ENCODE measurements at regions not wholly inside any gene's neighbourhood (a gene's known extent, or its start where the extent isn't known, plus 50 kb on each side); places are given as distances from the start of the nearest gene placed in this dataset.
"Not testable (repeated sequence)": the region's sequence is repeated elsewhere in the genome, so short reads cannot be mapped to it uniquely, and the experiment has no call there.

DNA sequence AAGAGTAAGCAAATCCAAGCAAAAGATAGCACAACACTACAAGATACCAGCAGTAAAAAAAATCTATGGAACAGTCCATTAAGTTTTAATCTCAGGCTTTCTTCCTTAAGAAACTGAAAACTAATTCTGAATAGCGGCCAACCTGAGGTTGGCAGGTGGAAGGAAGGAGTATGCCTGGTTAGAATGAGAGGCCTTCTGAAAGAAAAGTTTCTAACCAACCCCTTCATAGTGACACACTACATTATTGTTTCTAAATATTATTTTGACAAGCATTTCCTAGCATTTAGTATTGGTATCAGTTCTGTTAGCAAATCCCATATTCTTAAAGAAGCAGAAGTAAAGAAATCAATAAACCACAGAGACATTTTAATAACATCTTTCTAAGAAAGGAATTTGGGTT, 205.7 kb upstream of the PTBP2 start:
- no peaks in the 10 kb centered on the region for H3K27me3 Mint-ChIP-seq

DNA sequence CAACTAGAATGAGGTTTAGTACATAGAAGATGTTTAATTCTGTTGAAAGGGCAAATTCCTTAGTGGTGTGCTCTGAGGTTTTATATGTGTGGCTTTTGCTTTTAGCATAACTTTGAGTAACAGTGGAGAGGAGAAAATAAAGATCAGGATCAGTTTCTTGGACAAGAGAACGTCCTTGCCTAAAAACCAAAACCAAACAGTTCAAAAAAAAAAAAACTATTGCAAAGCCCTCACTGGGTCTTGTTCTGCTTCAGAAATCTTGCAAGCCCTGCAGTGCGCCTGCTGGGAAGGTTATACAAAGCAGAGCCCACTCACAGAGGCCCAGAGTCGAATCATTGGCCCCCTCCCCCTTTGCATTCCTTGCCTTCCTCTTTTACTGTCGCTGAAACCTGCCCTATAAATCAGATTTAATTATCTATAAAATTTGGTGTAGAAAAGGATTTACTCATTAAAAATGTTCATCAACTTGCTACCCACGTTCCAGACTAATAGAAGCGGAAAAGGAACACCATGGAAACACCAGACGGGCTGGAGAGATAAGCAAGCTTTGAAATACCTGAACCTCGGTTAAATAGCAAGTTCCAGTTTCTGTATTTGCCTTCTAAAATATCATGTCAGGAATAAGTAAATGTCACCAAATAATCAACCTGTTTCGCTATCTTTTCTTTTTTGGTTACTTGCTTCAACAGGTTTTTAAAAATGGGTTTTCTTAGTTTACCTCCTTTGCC, 201.6 kb upstream of the PTBP2 start:
- Mint-ChIP-seq H3K36me3 (no peaks in the 10 kb centered on the region), H3K27ac (no peak overlapping the region), H3K4me1 (no peaks in the 10 kb centered on the region), H3K27me3 (no peaks in the 10 kb centered on the region), H3K4me3 (no peak overlapping the region), H3K9me3 (no peaks in the 10 kb centered on the region)

More for the DNA sequence above, 205.7 kb upstream of the PTBP2 start:
- no peaks in the 10 kb centered on the region for H3K4me1 Mint-ChIP-seq
- no peaks in the 10 kb centered on the region for H3K36me3 Mint-ChIP-seq
- H3K4me3 Mint-ChIP-seq = no peak overlapping the region
- no peak overlapping the region for H3K27ac Mint-ChIP-seq
- no peaks in the 10 kb centered on the region for H3K9me3 Mint-ChIP-seq

DNA sequence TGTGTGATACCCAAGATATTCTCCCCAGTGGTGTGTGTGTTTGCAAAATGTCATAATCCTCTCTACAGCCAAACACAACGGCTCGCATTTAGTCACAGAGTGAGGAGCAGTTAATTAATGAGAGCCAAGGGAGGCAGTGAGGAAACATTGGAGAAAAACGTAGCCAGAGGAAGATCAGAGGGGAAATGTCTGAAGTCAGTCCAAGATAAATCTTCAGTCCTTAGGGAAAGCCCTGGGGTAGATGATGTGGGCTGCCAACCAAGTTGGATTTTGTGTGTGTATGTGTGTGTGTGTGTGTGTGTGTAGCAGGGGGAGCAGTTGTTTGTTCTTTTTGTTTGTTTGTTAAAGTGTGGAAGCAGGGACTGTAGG, 201.0 kb upstream of the PTBP2 start:
- Mint-ChIP-seq H3K36me3 (no peaks in the 10 kb centered on the region), H3K27ac (no peak overlapping the region), H3K9me3 (no peaks in the 10 kb centered on the region), H3K27me3 (no peaks in the 10 kb centered on the region), H3K4me3 (no peak overlapping the region), H3K4me1 (no peaks in the 10 kb centered on the region)

DNA sequence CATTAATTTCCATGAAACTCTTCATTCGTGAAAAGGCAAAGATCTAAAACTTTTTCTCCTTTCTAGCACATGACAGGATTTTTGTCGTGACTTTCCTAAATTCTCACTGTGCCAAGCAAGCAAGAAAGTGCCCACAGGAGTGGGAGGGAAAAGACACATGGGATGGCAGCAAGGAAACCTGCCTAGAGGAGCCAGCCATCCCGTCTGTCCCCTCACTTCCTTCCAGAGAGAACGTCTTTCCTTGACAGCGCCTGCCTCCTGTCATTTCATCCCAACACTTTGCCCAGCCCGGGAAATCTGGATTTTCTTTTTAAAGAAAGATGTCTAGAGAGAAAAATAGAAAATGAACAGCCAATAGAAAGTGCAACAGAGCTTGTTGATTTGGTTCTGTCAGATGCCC, 200.6 kb upstream of the PTBP2 start:
- Mint-ChIP-seq H3K27ac (no peak overlapping the region), H3K9me3 (no peaks in the 10 kb centered on the region), H3K27me3 (no peaks in the 10 kb centered on the region), H3K4me3 (no peak overlapping the region), H3K4me1 (no peaks in the 10 kb centered on the region), H3K36me3 (no peaks in the 10 kb centered on the region)

DNA sequence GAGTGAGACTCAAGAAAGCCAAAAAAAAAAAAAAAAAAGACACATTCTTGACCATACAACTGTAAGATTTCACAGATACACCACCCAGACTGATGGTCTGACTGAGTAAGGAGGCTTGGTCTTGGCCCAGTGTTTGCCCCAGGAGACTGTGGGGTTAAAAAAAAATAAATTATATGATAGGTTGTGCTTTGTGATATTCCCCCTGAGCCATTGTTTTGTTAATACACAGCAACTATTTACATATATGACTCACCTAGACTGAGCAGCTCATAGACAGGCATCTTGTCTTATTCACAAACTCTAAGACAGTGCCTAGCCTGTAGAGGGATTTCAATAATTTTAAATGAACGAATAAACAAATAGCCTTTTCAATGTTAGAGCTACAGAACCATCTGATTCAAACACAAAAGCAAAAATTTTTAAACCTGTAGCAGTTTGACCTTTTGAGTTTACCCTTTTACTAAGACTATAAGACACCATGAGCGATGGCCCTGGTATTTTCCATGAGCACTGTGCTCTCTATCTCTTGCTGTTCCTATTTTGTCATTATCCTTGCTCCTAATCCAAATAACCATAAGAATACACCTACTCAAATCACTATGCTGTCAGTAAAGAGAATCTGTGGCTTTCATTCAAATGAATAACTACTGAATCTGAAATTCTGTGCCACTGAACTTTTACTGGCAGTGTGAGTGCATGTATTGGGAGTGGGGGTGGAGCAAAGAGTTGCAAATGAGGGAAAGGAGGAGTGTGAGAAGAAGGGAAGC, 199.4 kb upstream of the PTBP2 start:
- H3K36me3 Mint-ChIP-seq = no peaks in the 10 kb centered on the region
- H3K4me1 Mint-ChIP-seq = no peaks in the 10 kb centered on the region
- H3K27ac Mint-ChIP-seq = no peak overlapping the region
- no peak overlapping the region for H3K4me3 Mint-ChIP-seq
- H3K9me3 Mint-ChIP-seq = peaks cover 7% of the 10 kb centered on the region
- no peaks in the 10 kb centered on the region for H3K27me3 Mint-ChIP-seq

DNA sequence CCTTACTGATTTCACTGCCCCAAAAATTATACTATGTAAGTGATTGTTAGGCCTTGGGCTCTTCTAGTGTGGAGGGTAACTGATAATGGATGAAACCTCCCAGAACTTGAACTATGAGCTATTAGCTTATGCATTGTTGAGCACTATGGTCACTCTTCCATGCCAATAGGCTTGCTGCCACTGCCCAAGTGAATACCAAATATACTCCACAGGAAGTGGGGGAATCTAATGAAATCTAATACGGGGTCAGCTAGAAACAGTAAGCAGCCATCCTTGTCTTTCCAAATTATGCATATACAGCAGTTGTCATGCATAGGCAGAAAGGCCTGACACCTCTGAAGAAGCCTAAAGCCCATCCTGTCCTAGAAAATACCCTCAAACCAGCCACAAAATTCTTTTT, 198.7 kb upstream of the PTBP2 start:
- Mint-ChIP-seq H3K27me3 (no peaks in the 10 kb centered on the region), H3K4me1 (no peaks in the 10 kb centered on the region), H3K27ac (no peak overlapping the region), H3K36me3 (no peaks in the 10 kb centered on the region), H3K4me3 (no peak overlapping the region), H3K9me3 (peaks cover 11% of the 10 kb centered on the region)

DNA sequence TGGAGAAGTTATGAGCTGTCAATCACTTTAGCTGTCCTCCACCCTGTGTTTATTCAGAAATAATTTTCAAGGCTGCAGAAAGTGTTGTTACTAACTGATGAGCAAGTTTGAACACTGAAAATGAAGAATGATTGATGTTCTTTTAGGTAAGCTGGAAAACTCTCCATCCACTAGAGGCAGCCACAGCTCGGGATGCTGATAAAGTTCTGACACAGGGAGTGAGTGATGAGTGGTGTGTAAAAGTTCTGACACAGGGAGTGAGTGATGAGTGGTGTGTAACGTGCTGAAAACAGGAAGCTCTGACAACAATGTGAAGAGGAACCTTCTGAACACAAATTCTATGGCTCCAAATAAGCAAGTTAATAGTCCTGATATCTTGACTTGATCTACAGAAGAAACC, 197.5 kb upstream of the PTBP2 start:
- no peak overlapping the region for H3K27ac Mint-ChIP-seq
- H3K36me3 Mint-ChIP-seq = no peaks in the 10 kb centered on the region
- H3K9me3 Mint-ChIP-seq = peaks cover 21% of the 10 kb centered on the region
- H3K4me3 Mint-ChIP-seq = no peak overlapping the region
- no peaks in the 10 kb centered on the region for H3K27me3 Mint-ChIP-seq
- no peaks in the 10 kb centered on the region for H3K4me1 Mint-ChIP-seq

DNA sequence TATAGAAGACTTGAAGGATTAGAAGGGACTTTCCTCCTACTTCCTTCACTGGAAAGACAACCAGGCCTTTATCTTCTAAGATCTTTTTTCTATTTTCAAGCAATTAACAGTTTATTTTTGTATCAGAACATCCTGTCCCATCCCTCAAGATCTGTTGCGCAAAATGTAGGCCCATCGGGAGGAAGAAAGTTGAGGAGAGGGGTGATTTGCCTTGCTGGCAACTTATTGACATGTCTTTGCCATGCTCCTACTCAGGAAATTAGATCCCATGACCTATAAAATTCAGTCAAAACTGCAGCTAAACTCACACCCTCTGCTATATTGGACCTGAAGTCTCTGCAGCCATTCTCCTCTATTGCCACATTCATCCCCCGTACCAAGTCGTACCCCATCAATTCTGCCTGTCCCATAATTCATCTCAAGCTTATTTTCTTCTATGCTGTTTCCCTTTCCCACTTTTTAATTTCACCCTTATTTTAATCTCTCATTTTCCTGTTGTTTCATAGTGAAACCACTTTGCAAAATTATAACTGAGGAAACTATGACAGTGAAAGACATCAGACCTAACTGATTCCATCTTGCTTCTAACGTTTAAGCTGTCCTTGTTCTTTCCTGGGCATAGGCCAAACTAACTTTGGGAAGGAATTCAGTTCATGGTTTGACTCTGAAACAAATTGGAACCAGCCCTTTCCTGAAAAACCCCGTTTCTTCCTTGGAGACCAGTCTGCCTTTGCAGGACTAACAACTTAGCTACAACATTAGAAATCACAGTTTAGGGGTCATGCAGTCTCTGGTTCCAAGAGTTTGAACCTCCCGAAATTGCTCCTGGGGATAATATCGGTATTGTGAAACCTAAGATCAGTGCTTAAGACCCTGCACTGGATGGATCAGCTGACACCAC, 195.7 kb upstream of the PTBP2 start:
- Mint-ChIP-seq H3K27ac (no peak overlapping the region), H3K36me3 (no peaks in the 10 kb centered on the region), H3K4me3 (no peak overlapping the region), H3K4me1 (no peaks in the 10 kb centered on the region), H3K27me3 (no peaks in the 10 kb centered on the region), H3K9me3 (peaks cover 22% of the 10 kb centered on the region)

DNA sequence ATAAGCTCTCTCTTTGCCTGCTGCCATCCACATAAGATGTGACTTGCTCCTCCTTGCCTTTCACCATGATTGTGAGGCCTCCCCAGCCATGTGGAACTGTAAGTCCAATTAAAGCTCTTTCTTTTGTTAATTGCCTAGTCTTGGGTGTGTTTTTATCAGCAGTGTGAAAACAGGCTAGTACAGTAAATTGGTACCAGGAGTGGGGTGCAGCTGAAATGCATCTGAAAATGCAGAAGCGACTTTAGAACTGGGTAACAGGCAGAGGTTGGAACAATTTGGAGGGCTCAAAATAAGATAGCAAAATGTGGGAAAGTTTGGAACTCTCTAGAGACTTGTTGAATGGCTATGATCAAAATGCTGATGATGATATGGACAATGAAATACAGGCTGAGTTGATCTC, 192.9 kb upstream of the PTBP2 start:
- H3K4me3 Mint-ChIP-seq, H3K27ac Mint-ChIP-seq, H3K36me3 Mint-ChIP-seq, H3K27me3 Mint-ChIP-seq, H3K4me1 Mint-ChIP-seq: not testable (repeated sequence)
- peaks cover 27% of the 10 kb centered on the region for H3K9me3 Mint-ChIP-seq

DNA sequence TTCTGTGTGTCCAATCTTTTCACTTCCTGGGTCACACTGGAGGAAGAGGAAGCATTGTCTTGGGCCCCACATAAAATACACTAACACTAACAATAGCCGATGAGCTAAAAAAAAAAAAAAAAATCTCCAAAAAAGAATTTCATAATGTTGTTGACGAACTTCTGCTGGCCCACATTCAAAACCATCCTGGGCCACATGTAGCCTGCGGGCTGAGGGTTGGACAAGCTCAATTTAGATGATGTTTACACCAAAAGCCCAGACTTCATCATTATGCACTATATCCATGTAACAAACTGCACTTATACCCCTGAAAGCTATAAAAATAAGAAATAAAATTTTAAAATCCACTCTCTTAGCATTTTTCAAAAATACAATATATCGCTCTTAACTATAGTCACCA, 187.8 kb upstream of the PTBP2 start:
- no peak overlapping the region for H3K27ac Mint-ChIP-seq
- no peak overlapping the region for H3K4me3 Mint-ChIP-seq
- no peaks in the 10 kb centered on the region for H3K36me3 Mint-ChIP-seq
- H3K27me3 Mint-ChIP-seq = no peaks in the 10 kb centered on the region
- peaks cover 8% of the 10 kb centered on the region for H3K9me3 Mint-ChIP-seq
- H3K4me1 Mint-ChIP-seq = no peaks in the 10 kb centered on the region

DNA sequence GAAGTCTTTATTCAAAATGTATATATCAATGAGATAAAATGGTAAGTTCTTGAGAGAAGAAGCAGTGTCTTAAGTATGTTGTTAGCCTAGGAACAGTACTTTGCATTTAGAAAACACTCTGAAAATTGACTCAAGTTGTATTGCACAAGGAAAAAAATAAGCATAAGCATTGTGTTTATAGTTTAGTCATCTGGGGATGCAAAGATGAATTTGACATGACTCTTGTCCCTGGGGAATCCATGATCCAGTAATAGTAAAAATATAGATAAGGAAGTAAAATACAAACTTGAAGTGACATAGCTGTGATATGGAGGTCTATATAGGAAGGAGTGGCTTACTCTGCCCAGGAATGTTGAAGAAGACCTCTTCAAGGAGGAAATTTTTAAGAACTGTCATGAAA, 185.0 kb upstream of the PTBP2 start:
- Mint-ChIP-seq H3K27ac (no peak overlapping the region), H3K27me3 (no peaks in the 10 kb centered on the region), H3K4me1 (no peaks in the 10 kb centered on the region), H3K9me3 (no peaks in the 10 kb centered on the region), H3K4me3 (no peak overlapping the region), H3K36me3 (no peaks in the 10 kb centered on the region)

DNA sequence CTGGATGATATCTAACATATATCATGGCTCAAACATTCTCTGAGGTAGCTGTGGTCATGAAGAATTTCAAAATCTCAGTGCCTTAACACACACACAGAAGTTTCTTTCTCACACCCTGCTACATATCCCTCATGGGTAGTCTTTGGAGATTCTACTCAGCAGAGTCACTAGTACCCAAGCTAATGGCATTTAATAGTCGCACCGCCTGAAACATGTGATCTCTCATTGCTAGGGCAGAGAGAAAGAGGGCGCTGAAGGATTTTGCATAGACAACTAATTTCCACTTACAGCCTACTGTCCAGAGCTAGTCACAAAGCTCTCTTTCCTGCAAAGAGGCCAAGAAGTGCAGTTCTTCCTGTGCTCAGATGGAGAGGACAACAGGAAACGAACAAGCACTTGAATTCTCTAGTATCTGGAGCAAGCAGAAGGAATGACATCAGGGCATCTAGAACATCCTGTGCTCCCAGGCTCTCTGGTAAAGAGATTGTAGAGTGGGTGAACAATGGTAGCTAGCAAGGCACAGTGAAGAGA, 183.4 kb upstream of the PTBP2 start:
- Mint-ChIP-seq H3K27me3 (no peaks in the 10 kb centered on the region), H3K27ac (no peak overlapping the region), H3K36me3 (no peaks in the 10 kb centered on the region), H3K4me3 (no peak overlapping the region), H3K4me1 (no peaks in the 10 kb centered on the region), H3K9me3 (no peaks in the 10 kb centered on the region)

DNA sequence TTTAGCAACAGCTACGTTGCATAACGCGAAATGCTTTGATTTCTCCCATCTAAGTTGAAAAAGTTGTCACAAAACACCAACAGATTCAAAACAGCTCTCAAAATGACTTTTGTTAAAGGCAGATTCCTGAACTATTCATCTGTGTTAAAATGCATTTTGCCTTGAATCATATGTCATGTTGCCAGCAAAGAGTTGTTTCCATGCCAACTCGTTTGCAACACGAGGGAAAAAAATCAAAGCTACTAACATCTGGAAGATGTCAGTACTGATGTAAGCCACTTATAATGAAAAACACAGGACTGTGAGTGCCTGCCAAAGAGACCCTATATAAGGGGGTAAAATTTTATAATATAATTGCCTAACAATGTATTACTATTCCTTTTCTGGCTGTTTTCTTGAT, 182.7 kb upstream of the PTBP2 start:
- no peak overlapping the region for H3K27ac Mint-ChIP-seq
- H3K9me3 Mint-ChIP-seq = no peaks in the 10 kb centered on the region
- H3K36me3 Mint-ChIP-seq = no peaks in the 10 kb centered on the region
- no peak overlapping the region for H3K4me3 Mint-ChIP-seq
- H3K27me3 Mint-ChIP-seq = no peaks in the 10 kb centered on the region
- no peaks in the 10 kb centered on the region for H3K4me1 Mint-ChIP-seq

DNA sequence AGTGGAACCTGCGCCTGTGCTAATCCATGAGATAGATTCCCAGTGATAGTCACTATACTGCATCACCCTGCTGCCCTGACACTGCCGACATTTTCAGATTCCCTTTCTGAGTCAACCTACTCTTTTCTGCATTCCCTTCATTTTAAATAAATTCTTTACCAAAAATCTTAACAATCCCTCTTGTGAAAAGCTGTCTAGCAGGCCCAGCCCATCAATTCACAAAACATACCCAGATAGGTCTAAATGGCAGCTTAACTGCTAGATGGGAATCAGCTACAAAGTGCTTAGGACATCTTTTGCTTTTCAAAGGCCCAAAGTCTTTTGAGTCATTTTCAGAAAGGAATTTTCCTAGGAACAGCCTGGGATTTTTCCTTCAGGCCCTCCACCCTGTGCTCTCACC, 180.1 kb upstream of the PTBP2 start:
- H3K27ac Mint-ChIP-seq = no peak overlapping the region
- no peaks in the 10 kb centered on the region for H3K27me3 Mint-ChIP-seq
- H3K4me1 Mint-ChIP-seq = no peaks in the 10 kb centered on the region
- no peaks in the 10 kb centered on the region for H3K36me3 Mint-ChIP-seq
- H3K4me3 Mint-ChIP-seq = no peak overlapping the region
- H3K9me3 Mint-ChIP-seq = no peaks in the 10 kb centered on the region

DNA sequence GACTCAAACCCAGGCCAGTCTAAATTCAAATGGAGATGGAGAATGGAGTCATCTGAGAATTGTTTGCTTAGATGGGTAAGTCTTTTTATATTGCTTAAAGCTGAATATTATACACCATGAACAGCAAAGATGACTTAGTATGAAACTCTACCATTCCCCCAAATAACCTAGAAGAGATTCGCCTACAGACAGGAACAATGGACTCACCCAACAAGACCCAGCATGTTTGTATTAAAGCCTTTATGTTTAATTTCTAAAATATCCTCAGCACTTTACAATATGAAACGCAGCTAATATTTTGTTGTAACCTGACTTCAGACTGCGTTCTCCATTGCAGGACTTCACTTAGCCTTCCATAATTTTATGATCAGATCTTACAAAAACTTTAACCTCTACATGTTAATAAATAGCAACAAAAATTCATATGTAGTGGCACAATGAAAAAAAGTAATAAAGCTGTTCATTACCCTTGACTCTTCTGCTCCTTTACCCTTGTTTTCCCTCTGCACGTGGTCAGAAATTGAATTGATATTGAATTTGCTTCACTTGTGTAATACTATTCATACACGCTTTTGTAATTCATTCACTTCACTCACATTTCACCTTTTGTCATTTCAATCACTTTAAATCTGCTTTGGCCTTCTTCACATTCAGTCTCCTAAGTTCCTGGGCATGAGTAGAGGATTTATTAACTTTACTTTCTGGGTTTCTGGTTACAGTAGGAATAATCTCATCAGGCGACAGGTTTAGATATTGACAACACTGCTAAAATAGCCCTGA, 177.3 kb upstream of the PTBP2 start:
- H3K4me1 Mint-ChIP-seq = no peaks in the 10 kb centered on the region
- H3K9me3 Mint-ChIP-seq = no peaks in the 10 kb centered on the region
- H3K27me3 Mint-ChIP-seq = no peaks in the 10 kb centered on the region
- no peaks in the 10 kb centered on the region for H3K36me3 Mint-ChIP-seq
- no peak overlapping the region for H3K27ac Mint-ChIP-seq
- H3K4me3 Mint-ChIP-seq = no peak overlapping the region
